ENCODE measurements at regions not wholly inside any gene's neighbourhood (a gene's known extent, or its start where the extent isn't known, plus 50 kb on each side); places are given as distances from the start of the nearest gene placed in this dataset.
"Not testable (repeated sequence)": the region's sequence is repeated elsewhere in the genome, so short reads cannot be mapped to it uniquely, and the experiment has no call there.

- H3K9me3 Mint-ChIP-seq (ENCODE audit: insufficient read depth); H3K4me1 Mint-ChIP-seq (ENCODE audit: low read depth); CTCF ChIA-PET; H3K27me3 Mint-ChIP-seq (ENCODE audit: low read depth); H3K36me3 Mint-ChIP-seq (ENCODE audit: low read depth); H3K4me3 Mint-ChIP-seq; ATAC-seq; DNase-seq; POLR2A ChIA-PET; H3K27ac Mint-ChIP-seq: not testable (repeated sequence)
These were observed 4412.5 kb upstream of the TPTE start for GRCh38 chr21:6108894-6109293.

- H3K36me3 Mint-ChIP-seq (ENCODE audit: low read depth); H3K27ac Mint-ChIP-seq; CTCF ChIA-PET; H3K4me1 Mint-ChIP-seq (ENCODE audit: low read depth); DNase-seq; H3K9me3 Mint-ChIP-seq (ENCODE audit: insufficient read depth); POLR2A ChIA-PET; H3K4me3 Mint-ChIP-seq; H3K27me3 Mint-ChIP-seq (ENCODE audit: low read depth); ATAC-seq: not testable (repeated sequence)
These were observed 4411.6 kb upstream of the TPTE start for GRCh38 chr21:6109774-6110173.

GRCh38 chr21:6110716-6111343 lies 4410.6 kb upstream of the TPTE start:
- H3K9me3 Mint-ChIP-seq (ENCODE audit: insufficient read depth); H3K36me3 Mint-ChIP-seq (ENCODE audit: low read depth); H3K27ac Mint-ChIP-seq; DNase-seq; H3K27me3 Mint-ChIP-seq (ENCODE audit: low read depth); H3K4me3 Mint-ChIP-seq; POLR2A ChIA-PET; CTCF ChIA-PET; H3K4me1 Mint-ChIP-seq (ENCODE audit: low read depth): not testable (repeated sequence)
- ATAC-seq: peak; percentile 86

GRCh38 chr21:6111354-6111753 lies 4410.0 kb upstream of the TPTE start:
- H3K4me3 Mint-ChIP-seq; H3K36me3 Mint-ChIP-seq (ENCODE audit: low read depth); H3K27ac Mint-ChIP-seq; CTCF ChIA-PET; DNase-seq; POLR2A ChIA-PET; H3K27me3 Mint-ChIP-seq (ENCODE audit: low read depth); H3K4me1 Mint-ChIP-seq (ENCODE audit: low read depth); H3K9me3 Mint-ChIP-seq (ENCODE audit: insufficient read depth): not testable (repeated sequence)
- ATAC-seq: peak; percentile 31

GRCh38 chr21:6118336-6118735 lies 4403.0 kb upstream of the TPTE start:
- H3K4me3 Mint-ChIP-seq; H3K4me1 Mint-ChIP-seq (ENCODE audit: low read depth); POLR2A ChIA-PET; H3K27me3 Mint-ChIP-seq (ENCODE audit: low read depth); H3K9me3 Mint-ChIP-seq (ENCODE audit: insufficient read depth); ATAC-seq; H3K27ac Mint-ChIP-seq; DNase-seq; H3K36me3 Mint-ChIP-seq (ENCODE audit: low read depth); CTCF ChIA-PET: not testable (repeated sequence)

GRCh38 chr21:6120863-6121262 lies 4400.5 kb upstream of the TPTE start:
- H3K27ac Mint-ChIP-seq; H3K4me1 Mint-ChIP-seq (ENCODE audit: low read depth); H3K4me3 Mint-ChIP-seq; ATAC-seq; DNase-seq; H3K27me3 Mint-ChIP-seq (ENCODE audit: low read depth); H3K9me3 Mint-ChIP-seq (ENCODE audit: insufficient read depth); H3K36me3 Mint-ChIP-seq (ENCODE audit: low read depth); POLR2A ChIA-PET; CTCF ChIA-PET: not testable (repeated sequence)

- ATAC-seq: peak; percentile 45
- H3K27me3 Mint-ChIP-seq (ENCODE audit: low read depth); H3K27ac Mint-ChIP-seq; H3K9me3 Mint-ChIP-seq (ENCODE audit: insufficient read depth); H3K4me3 Mint-ChIP-seq; CTCF ChIA-PET; POLR2A ChIA-PET; H3K36me3 Mint-ChIP-seq (ENCODE audit: low read depth); DNase-seq; H3K4me1 Mint-ChIP-seq (ENCODE audit: low read depth): not testable (repeated sequence)
These were observed 4398.8 kb upstream of the TPTE start for GRCh38 chr21:6122629-6123028.

GRCh38 chr21:6123224-6123623 lies 4398.2 kb upstream of the TPTE start:
- H3K27ac Mint-ChIP-seq: peak overlapping the region; percentile 60
- not testable (repeated sequence) for H3K27me3 Mint-ChIP-seq (ENCODE audit: low read depth)

GRCh38 chr21:6125549-6126240 lies 4395.7 kb upstream of the TPTE start:
- ATAC-seq; H3K27me3 Mint-ChIP-seq (ENCODE audit: low read depth); H3K27ac Mint-ChIP-seq: not testable (repeated sequence)

More at GRCh38 chr21:6123224-6123623, 4398.2 kb upstream of the TPTE start:
- H3K36me3 Mint-ChIP-seq (ENCODE audit: low read depth); POLR2A ChIA-PET; DNase-seq; H3K4me1 Mint-ChIP-seq (ENCODE audit: low read depth); H3K4me3 Mint-ChIP-seq; CTCF ChIA-PET; H3K9me3 Mint-ChIP-seq (ENCODE audit: insufficient read depth): not testable (repeated sequence)
- ATAC-seq: peak; percentile 32

GRCh38 chr21:6126976-6127732 lies 4394.2 kb upstream of the TPTE start:
- H3K9me3 Mint-ChIP-seq (ENCODE audit: insufficient read depth); H3K36me3 Mint-ChIP-seq (ENCODE audit: low read depth); H3K4me3 Mint-ChIP-seq; POLR2A ChIA-PET; DNase-seq; H3K4me1 Mint-ChIP-seq (ENCODE audit: low read depth); H3K27ac Mint-ChIP-seq; H3K27me3 Mint-ChIP-seq (ENCODE audit: low read depth); CTCF ChIA-PET: not testable (repeated sequence)
- peak; percentile 72 for ATAC-seq

More at GRCh38 chr21:6125549-6126240, 4395.7 kb upstream of the TPTE start:
- H3K4me1 Mint-ChIP-seq (ENCODE audit: low read depth); H3K9me3 Mint-ChIP-seq (ENCODE audit: insufficient read depth); POLR2A ChIA-PET; H3K36me3 Mint-ChIP-seq (ENCODE audit: low read depth); CTCF ChIA-PET; H3K4me3 Mint-ChIP-seq; DNase-seq: not testable (repeated sequence)

- H3K4me1 Mint-ChIP-seq (ENCODE audit: low read depth); POLR2A ChIA-PET; DNase-seq; H3K4me3 Mint-ChIP-seq; H3K9me3 Mint-ChIP-seq (ENCODE audit: insufficient read depth); H3K27me3 Mint-ChIP-seq (ENCODE audit: low read depth); H3K36me3 Mint-ChIP-seq (ENCODE audit: low read depth); ATAC-seq; H3K27ac Mint-ChIP-seq; CTCF ChIA-PET: not testable (repeated sequence)
These were observed 4390.6 kb upstream of the TPTE start for GRCh38 chr21:6130734-6131133.

GRCh38 chr21:6133373-6133772 lies 4388.0 kb upstream of the TPTE start:
- H3K27ac Mint-ChIP-seq; H3K36me3 Mint-ChIP-seq (ENCODE audit: low read depth); POLR2A ChIA-PET; DNase-seq; H3K27me3 Mint-ChIP-seq (ENCODE audit: low read depth); H3K4me1 Mint-ChIP-seq (ENCODE audit: low read depth); CTCF ChIA-PET; H3K4me3 Mint-ChIP-seq; H3K9me3 Mint-ChIP-seq (ENCODE audit: insufficient read depth); ATAC-seq: not testable (repeated sequence)
